MCF 10A (cell line): ENCODE measurements at regions not wholly inside any gene's neighbourhood (a gene's known extent, or its start where the extent isn't known, plus 50 kb on each side); places are given as distances from the start of the nearest gene placed in this dataset.

Experiments used
- BruUV-seq: library from RNA; stranded (reverse); fragments of 400-500 nt; replicated peaks from 2 replicates; lab custom pipeline; 2021; lab: Mats Ljungman, UMichigan
- CTCF ChIA-PET: fragments of 300-600 bp; sonication (Branson Sonifier 250); formaldehyde crosslinking; extraction: SDS; loops from one replicate; lab custom pipeline; 2021; ENCODE audit warnings: antibody characterized with exemption, inconsistent platforms; lab: Yijun Ruan, JAX
- POLR2A ChIA-PET: fragments of 300-600, 350-650 bp; sonication (Branson Sonifier 250); formaldehyde crosslinking; extraction: SDS; loops from one replicate; lab custom pipeline; 2020; ENCODE audit warnings: antibody characterized with exemption, inconsistent platforms; lab: Yijun Ruan, JAX
- DNase-seq: peaks from one replicate; pipeline ENCODE4 v3.0.0-alpha.2; 2018; ENCODE audit not compliant: unreplicated experiment
- H3K27ac Mint-ChIP-seq: one replicate; pipeline ENCODE4 v1.8.0; 2022; ENCODE audit warnings: mild to moderate bottlenecking, low read depth, mixed read lengths; ENCODE audit not compliant: unreplicated experiment
- H3K27me3 Mint-ChIP-seq: one replicate; pipeline ENCODE4 v1.8.0; 2022; ENCODE audit warnings: mixed read lengths; ENCODE audit not compliant: insufficient read depth, unreplicated experiment
- H3K36me3 Mint-ChIP-seq: one replicate; pipeline ENCODE4 v1.8.0; 2022; ENCODE audit warnings: mild to moderate bottlenecking, moderate library complexity, mixed read lengths; ENCODE audit not compliant: insufficient read depth, unreplicated experiment
- H3K4me1 Mint-ChIP-seq: one replicate; pipeline ENCODE4 v1.8.0; 2022; ENCODE audit warnings: mixed read lengths; ENCODE audit not compliant: insufficient read depth, unreplicated experiment
- H3K4me3 Mint-ChIP-seq: one replicate; pipeline ENCODE4 v1.8.0; 2022; ENCODE audit warnings: mild to moderate bottlenecking, moderate library complexity, mixed read lengths; ENCODE audit not compliant: unreplicated experiment
- H3K9me3 Mint-ChIP-seq: one replicate; pipeline ENCODE4 v1.8.0; 2022; ENCODE audit warnings: mixed read lengths; ENCODE audit not compliant: unreplicated experiment
- CTCF ChIP-seq: fragments of 200-600 bp; IDR thresholded peaks from one replicate; pipeline ENCODE4 v1.8.0; 2022; ENCODE audit warnings: antibody characterized with exemption, mild to moderate bottlenecking; ENCODE audit not compliant: unreplicated experiment
- intact Hi-C: fragments of 100-400 bp; cut with micrococcal nuclease; formaldehyde crosslinking; loops from 2 replicates; pipeline ENCODE4 v1.14.1; 2022

- TF ChIP-seq CTCF: no peak
- ChIA-PET CTCF (interaction anchor here (0.6 to 1.1 kb wide), 2 partner anchors 153 to 309 kb away, joined by 3 to 4 read pairs; no protein-coding TSS in a partner anchor), POLR2A (no interaction called here)
- no peak for DNase-seq
- BruUV-seq: no TSS peak
- no peak overlapping the region for H3K27ac Mint-ChIP-seq
- no peaks in the 10 kb centered on the region for H3K27me3 Mint-ChIP-seq
- no peak overlapping the region for H3K4me3 Mint-ChIP-seq
- H3K9me3 Mint-ChIP-seq: no peaks in the 10 kb centered on the region
- H3K4me1 Mint-ChIP-seq: peaks cover 28% of the 10 kb centered on the region
- H3K36me3 Mint-ChIP-seq: no peaks in the 10 kb centered on the region
- intact Hi-C loops: no loop called here
Measured at GRCh38 chr22:33119044-33119443, 60.9 kb upstream of the SYN3 start.

- H3K9me3 Mint-ChIP-seq: no peaks in the 10 kb centered on the region
- ChIA-PET POLR2A (no interaction called here), CTCF (interaction anchor here (0.6 to 1.3 kb wide), 3 partner anchors 52 to 100 kb away, joined by 3 to 6 read pairs (median 3); no protein-coding TSS in a partner anchor)
- H3K27me3 Mint-ChIP-seq: no peaks in the 10 kb centered on the region
- H3K27ac Mint-ChIP-seq: no peak overlapping the region
- peaks cover 28% of the 10 kb centered on the region for H3K4me1 Mint-ChIP-seq
- peaks cover 1% of the 10 kb centered on the region for H3K36me3 Mint-ChIP-seq
- no peak overlapping the region for H3K4me3 Mint-ChIP-seq
- no peak for TF ChIP-seq CTCF
- intact Hi-C loops: no loop called here
- DNase-seq: no peak
- no TSS peak for BruUV-seq
Measured at GRCh38 chr22:33117821-33118220, 59.6 kb upstream of the SYN3 start.

GRCh38 chr22:33116841-33117547 is 58.8 kb upstream of the SYN3 start:
- no peaks in the 10 kb centered on the region for H3K9me3 Mint-ChIP-seq
- ChIA-PET POLR2A (no interaction called here), CTCF (interaction anchor here (0.6 to 1.3 kb wide), 3 partner anchors 52 to 99 kb away, joined by 3 to 6 read pairs (median 3); no protein-coding TSS in a partner anchor)
- intact Hi-C loops: no loop called here
- peaks cover 6% of the 10 kb centered on the region for H3K36me3 Mint-ChIP-seq
- H3K4me3 Mint-ChIP-seq: no peak overlapping the region
- no peak for TF ChIP-seq CTCF
- no TSS peak for BruUV-seq
- no peaks in the 10 kb centered on the region for H3K27me3 Mint-ChIP-seq
- H3K27ac Mint-ChIP-seq: no peak overlapping the region
- H3K4me1 Mint-ChIP-seq: peaks cover 28% of the 10 kb centered on the region
- peak; percentile 75 for DNase-seq

GRCh38 chr22:33114565-33114964 is 56.4 kb upstream of the SYN3 start:
- no peak for TF ChIP-seq CTCF
- BruUV-seq: no TSS peak
- ChIA-PET POLR2A (no interaction called here), CTCF (interaction anchor here (0.9 to 1.1 kb wide), 2 partner anchors 9 to 88 kb away, joined by 3 to 4 read pairs; no protein-coding TSS in a partner anchor)
- peaks cover 48% of the 10 kb centered on the region for H3K4me1 Mint-ChIP-seq
- H3K9me3 Mint-ChIP-seq: no peaks in the 10 kb centered on the region
- intact Hi-C loops: no loop called here
- no peak for DNase-seq
- H3K27me3 Mint-ChIP-seq: no peaks in the 10 kb centered on the region
- no peak overlapping the region for H3K4me3 Mint-ChIP-seq
- no peak overlapping the region for H3K27ac Mint-ChIP-seq
- peaks cover 6% of the 10 kb centered on the region for H3K36me3 Mint-ChIP-seq
